ENCODE measurements at regions not wholly inside any gene's neighbourhood (a gene's known extent, or its start where the extent isn't known, plus 50 kb on each side); places are given as distances from the start of the nearest gene placed in this dataset.
A peak's percentile ranks its signal among the peaks of the same experiment; 100 is the strongest.

DNA sequence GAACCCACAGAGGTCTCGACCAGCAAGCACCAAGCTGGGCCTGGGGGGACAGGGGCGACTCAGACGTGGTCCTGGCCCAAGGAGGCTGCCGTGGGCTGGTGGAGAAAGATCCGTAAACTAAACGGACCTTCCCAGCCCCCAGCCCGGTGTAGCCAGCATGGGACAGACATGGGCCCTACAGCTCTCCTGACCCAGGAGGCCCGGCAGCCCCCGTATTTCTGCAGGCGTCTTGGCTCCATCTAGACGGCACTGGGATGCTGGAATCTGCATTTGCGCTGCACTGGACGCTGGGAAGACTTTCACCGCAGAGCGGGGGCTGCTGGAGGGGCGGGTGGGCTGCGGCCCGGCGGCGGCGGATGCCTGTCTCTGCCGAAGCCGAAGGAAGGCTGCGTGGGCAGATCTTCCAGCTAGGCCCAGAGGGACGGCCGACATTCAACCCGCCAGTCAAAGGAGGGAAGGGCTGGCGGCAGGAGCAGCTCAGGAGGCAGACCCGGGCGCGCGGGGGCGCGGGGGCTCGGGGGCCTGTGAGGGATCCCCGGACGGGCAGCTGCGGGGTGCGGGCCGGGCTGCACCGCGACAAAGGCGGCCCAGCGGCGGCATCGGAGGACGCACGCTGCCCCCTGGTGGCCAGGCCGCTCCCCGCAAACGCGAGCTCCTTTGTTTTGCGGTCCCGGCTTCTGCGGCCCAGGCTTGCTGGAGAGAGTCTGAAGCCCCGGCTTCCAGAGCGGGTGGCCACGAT, 266.2 kb downstream of the NSG2 start:
- TF ChIP-seq, protein P1, sequence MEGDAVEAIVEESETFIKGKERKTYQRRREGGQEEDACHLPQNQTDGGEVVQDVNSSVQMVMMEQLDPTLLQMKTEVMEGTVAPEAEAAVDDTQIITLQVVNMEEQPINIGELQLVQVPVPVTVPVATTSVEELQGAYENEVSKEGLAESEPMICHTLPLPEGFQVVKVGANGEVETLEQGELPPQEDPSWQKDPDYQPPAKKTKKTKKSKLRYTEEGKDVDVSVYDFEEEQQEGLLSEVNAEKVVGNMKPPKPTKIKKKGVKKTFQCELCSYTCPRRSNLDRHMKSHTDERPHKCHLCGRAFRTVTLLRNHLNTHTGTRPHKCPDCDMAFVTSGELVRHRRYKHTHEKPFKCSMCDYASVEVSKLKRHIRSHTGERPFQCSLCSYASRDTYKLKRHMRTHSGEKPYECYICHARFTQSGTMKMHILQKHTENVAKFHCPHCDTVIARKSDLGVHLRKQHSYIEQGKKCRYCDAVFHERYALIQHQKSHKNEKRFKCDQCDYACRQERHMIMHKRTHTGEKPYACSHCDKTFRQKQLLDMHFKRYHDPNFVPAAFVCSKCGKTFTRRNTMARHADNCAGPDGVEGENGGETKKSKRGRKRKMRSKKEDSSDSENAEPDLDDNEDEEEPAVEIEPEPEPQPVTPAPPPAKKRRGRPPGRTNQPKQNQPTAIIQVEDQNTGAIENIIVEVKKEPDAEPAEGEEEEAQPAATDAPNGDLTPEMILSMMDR (IDR thresholded peaks at IDR 0.05) = peak; percentile 43 to 83 (median 58)
- TF ChIP-seq POLR2A (IDR thresholded peaks at IDR 0.05) (no peak), POLR2AphosphoS5 (IDR thresholded peaks at IDR 0.05; ENCODE audit: insufficient read depth in 1 of 2, low read depth in 1 of 2) (no peak)
- DNase-seq (ENCODE audit: extremely low spot score in 2 of 2) = peak in 1 of 2 donors; percentile 64
- peak overlapping the region; percentile 27 to 40 for H3K4me3 ChIP-seq
- peaks cover 10% of the 10 kb centered on the region for H3K4me1 ChIP-seq
- H3K27ac ChIP-seq = no peak overlapping the region
- intact Hi-C loops (cut with DNase I) = loop anchor here (10.0 kb wide), 1 partner anchor 267 kb away; the partner anchor contains the start of gene NSG2
- no peaks in the 10 kb centered on the region for H3K9me3 ChIP-seq
- H3K36me3 ChIP-seq = no peaks in the 10 kb centered on the region
- no peaks in the 10 kb centered on the region for H3K27me3 ChIP-seq

DNA sequence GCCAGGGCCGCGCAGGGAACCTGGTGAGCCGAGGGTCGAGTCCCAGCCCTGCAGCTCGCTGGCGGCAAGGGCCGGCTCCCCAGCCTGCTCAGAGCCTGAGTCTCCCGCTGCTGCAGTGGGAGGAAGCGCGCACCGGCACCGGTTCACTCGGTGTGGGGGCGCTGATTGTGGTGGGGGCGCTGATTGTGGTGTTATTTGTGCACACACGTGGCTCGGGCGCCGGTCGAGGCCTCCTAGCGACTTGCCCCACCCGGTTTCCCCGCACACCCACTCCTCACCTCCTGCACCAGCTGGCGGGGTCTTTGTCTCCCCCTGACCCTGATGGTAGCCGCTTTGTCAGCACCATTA, 266.7 kb downstream of the NSG2 start:
- no peak overlapping the region for H3K27ac ChIP-seq
- peak overlapping the region in 1 of 2 donors; percentile 40 for H3K4me3 ChIP-seq
- no peaks in the 10 kb centered on the region for H3K36me3 ChIP-seq
- intact Hi-C loops (cut with DNase I) = loop anchor here (10.0 kb wide), 1 partner anchor 267 kb away; the partner anchor contains the start of gene NSG2
- peaks cover 10% of the 10 kb centered on the region for H3K4me1 ChIP-seq
- TF ChIP-seq, protein P1 (IDR thresholded peaks at IDR 0.05) = no peak
- TF ChIP-seq POLR2AphosphoS5 (IDR thresholded peaks at IDR 0.05; ENCODE audit: insufficient read depth in 1 of 2, low read depth in 1 of 2) = no peak
- TF ChIP-seq POLR2A (IDR thresholded peaks at IDR 0.05) = no peak
- no peaks in the 10 kb centered on the region for H3K27me3 ChIP-seq
- DNase-seq (ENCODE audit: extremely low spot score in 2 of 2) = no peak
- no peaks in the 10 kb centered on the region for H3K9me3 ChIP-seq

DNA sequence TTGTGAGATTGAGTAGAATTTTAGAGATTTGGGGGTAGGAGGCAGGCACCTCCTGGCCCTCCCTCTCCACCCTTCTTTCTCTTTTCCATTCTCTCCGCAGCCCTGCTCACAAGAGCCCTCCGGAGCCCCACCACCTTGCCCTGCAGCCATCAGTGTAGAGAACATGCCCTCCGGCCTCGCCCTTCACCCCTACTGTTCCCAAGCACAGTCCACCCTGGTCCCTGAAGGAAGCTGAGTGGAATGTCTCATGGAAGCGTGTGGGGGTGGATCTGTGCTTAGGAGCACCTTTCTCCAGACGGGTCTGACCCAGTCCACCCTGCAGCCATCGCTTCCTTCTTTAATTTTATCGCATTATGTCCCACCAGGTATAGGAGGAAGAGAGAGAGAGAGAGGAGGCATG, 267.1 kb downstream of the NSG2 start:
- intact Hi-C loops (cut with DNase I) = loop anchor here (10.0 kb wide), 1 partner anchor 268 kb away; the partner anchor contains the start of gene NSG2
- no peak for DNase-seq (ENCODE audit: extremely low spot score in 2 of 2)
- TF ChIP-seq, protein P1 (IDR thresholded peaks at IDR 0.05) = no peak
- TF ChIP-seq POLR2AphosphoS5 (IDR thresholded peaks at IDR 0.05; ENCODE audit: insufficient read depth in 1 of 2, low read depth in 1 of 2) = no peak
- TF ChIP-seq POLR2A (IDR thresholded peaks at IDR 0.05) = no peak

DNA sequence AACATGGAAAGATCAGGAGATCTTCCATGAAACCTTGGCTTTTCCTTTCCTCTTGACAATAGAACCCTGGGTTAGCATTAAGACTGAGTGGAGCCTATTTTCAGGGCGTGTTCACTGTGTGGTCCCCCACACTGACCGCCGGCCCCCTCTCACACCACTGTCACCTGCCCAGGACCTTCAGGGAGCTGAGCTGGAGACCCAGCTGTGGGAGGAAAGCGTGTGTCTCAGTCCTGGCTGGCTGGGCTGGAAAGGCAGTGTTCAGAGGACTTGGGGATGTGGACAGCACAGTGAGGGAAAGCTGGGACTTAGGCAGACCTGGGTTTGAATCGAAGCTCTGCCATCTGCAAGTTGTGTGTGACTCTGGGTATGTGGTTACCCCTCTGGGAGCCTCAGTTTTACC, 268.1 kb downstream of the NSG2 start:
- H3K27me3 ChIP-seq = no peaks in the 10 kb centered on the region
- peaks cover 10% of the 10 kb centered on the region for H3K4me1 ChIP-seq
- no peak for DNase-seq (ENCODE audit: extremely low spot score in 2 of 2)
- no peak overlapping the region for H3K4me3 ChIP-seq
- H3K27ac ChIP-seq = no peak overlapping the region
- intact Hi-C loops (cut with DNase I) = loop anchor here (10.0 kb wide), 1 partner anchor 269 kb away; the partner anchor contains the start of gene NSG2
- no peaks in the 10 kb centered on the region for H3K36me3 ChIP-seq
- H3K9me3 ChIP-seq = no peaks in the 10 kb centered on the region
- TF ChIP-seq, protein P1 (IDR thresholded peaks at IDR 0.05) = no peak
- TF ChIP-seq POLR2AphosphoS5 (IDR thresholded peaks at IDR 0.05; ENCODE audit: insufficient read depth in 1 of 2, low read depth in 1 of 2) (no peak), POLR2A (IDR thresholded peaks at IDR 0.05) (no peak)

More for the DNA sequence above, 267.1 kb downstream of the NSG2 start:
- no peaks in the 10 kb centered on the region for H3K9me3 ChIP-seq
- H3K36me3 ChIP-seq = no peaks in the 10 kb centered on the region
- H3K27me3 ChIP-seq = no peaks in the 10 kb centered on the region
- no peak overlapping the region for H3K4me3 ChIP-seq
- H3K27ac ChIP-seq = no peak overlapping the region
- H3K4me1 ChIP-seq = peaks cover 10% of the 10 kb centered on the region

DNA sequence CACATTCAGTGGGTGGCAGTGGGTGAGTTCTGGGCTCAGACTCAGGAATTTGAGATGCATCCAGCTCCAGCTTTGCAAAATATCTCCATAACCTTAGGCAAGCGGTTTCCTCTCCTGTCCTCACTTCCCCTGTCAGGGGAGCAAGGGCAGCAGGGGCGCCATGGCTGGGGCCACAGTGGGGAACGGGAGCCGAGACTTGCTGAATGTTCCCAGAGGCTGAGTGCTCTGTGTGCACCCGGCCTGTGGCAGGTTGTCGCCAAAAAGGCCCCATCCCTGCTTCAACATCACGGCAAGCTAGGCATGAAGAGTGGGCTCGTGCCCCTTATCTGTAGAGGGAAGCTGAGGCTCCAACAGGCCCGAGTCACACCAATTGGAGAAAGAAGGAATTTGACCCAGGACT, 268.8 kb downstream of the NSG2 start:
- Histone ChIP-seq H3K4me1 (peaks cover 10% of the 10 kb centered on the region), H3K4me3 (no peak overlapping the region), H3K27me3 (no peaks in the 10 kb centered on the region), H3K27ac (no peak overlapping the region), H3K36me3 (no peaks in the 10 kb centered on the region), H3K9me3 (no peaks in the 10 kb centered on the region)
- intact Hi-C loops (cut with DNase I) = loop anchor here (10.0 kb wide), 1 partner anchor 269 kb away; the partner anchor contains the start of gene NSG2
- TF ChIP-seq, protein P1 (IDR thresholded peaks at IDR 0.05) = no peak
- TF ChIP-seq POLR2A (IDR thresholded peaks at IDR 0.05) (no peak), POLR2AphosphoS5 (IDR thresholded peaks at IDR 0.05; ENCODE audit: insufficient read depth in 1 of 2, low read depth in 1 of 2) (no peak)
- no peak for DNase-seq (ENCODE audit: extremely low spot score in 2 of 2)
